CD14-positive monocyte (primary cell): ENCODE measurements at regions not wholly inside any gene's neighbourhood (a gene's known extent, or its start where the extent isn't known, plus 50 kb on each side); places are given as distances from the start of the nearest gene placed in this dataset.

Experiments
- DNase-seq, 3 donors: peaks; one replicate each; pipeline ENCODE4 v3.0.0-alpha.2; 2011 to 2022
- H2AFZ ChIP-seq: 2 replicates; pipeline ENCODE4 v1.6.0; 2012; ENCODE audit warnings: mild to moderate bottlenecking, low read depth, low read length, inconsistent platforms; ENCODE audit not compliant: insufficient read depth, poor library complexity, severe bottlenecking
- H3K27ac ChIP-seq, 2 donors: 1 replicate in 1 of 2; 2 replicates in 1 of 2; pipeline ENCODE4 v1.5.1; 2012 to 2013; ENCODE audit warnings: low read length in 2 of 2, control low read depth in 1 of 2, inconsistent platforms in 1 of 2, low read depth in 1 of 2, mild to moderate bottlenecking in 1 of 2
- H3K27me3 ChIP-seq, 2 donors: one replicate each; pipeline versions ENCODE4 v1.6.0 to v1.6.1; 2011 to 2013; ENCODE audit warnings: low read length in 2 of 2; ENCODE audit not compliant: control insufficient read depth in 2 of 2, insufficient read depth in 2 of 2
- H3K36me3 ChIP-seq, 2 donors: replicated peaks in 1 of 2; 1 replicate in 1 of 2; 2 replicates in 1 of 2; pipeline versions ENCODE4 v1.5.1 to v1.6.1; 2012 to 2013; ENCODE audit warnings: low read length in 2 of 2, control low read depth in 1 of 2, inconsistent platforms in 1 of 2, mild to moderate bottlenecking in 1 of 2; ENCODE audit not compliant: insufficient read depth in 2 of 2, control insufficient read depth in 1 of 2
- H3K4me1 ChIP-seq, 2 donors: 1 replicate in 1 of 2; 2 replicates in 1 of 2; pipeline versions ENCODE4 v1.5.1 to v1.6.1; 2012 to 2013; ENCODE audit warnings: low read length in 2 of 2, control low read depth in 1 of 2, inconsistent platforms in 1 of 2, mild to moderate bottlenecking in 1 of 2, moderate library complexity in 1 of 2; ENCODE audit not compliant: insufficient read depth in 2 of 2, control insufficient read depth in 1 of 2
- H3K4me2 ChIP-seq: replicated peaks from 2 replicates; pipeline ENCODE3; 2012; ENCODE audit warnings: low read length, moderate library complexity, mild to moderate bottlenecking; ENCODE audit not compliant: poor library complexity, severe bottlenecking; ENCODE audit errors: extremely low read depth
- H3K4me3 ChIP-seq, 3 experiments: fragments of 200-600 bp in 1 of 3; sonication (generic) in 1 of 3; replicated peaks in 1 of 3; 1 replicate in 2 of 3; 2 replicates in 1 of 3; pipeline ENCODE4 v1.5.1; 2011 to 2013; ENCODE audit warnings: low read length in 3 of 3, mild to moderate bottlenecking in 3 of 3, control low read depth in 2 of 3, low read depth in 2 of 3, inconsistent platforms in 1 of 3, moderate library complexity in 1 of 3
- H3K79me2 ChIP-seq: 2 replicates; pipeline ENCODE4 v1.6.0; 2012; ENCODE audit warnings: mild to moderate bottlenecking, control low read depth, inconsistent platforms, low read length, moderate library complexity; ENCODE audit not compliant: insufficient read depth
- H3K9ac ChIP-seq: 2 replicates; pipeline ENCODE4 v1.6.0; 2017; ENCODE audit warnings: low read length, mild to moderate bottlenecking; ENCODE audit not compliant: insufficient read depth, poor library complexity, severe bottlenecking
- H3K9me3 ChIP-seq, 2 donors: replicated peaks in 1 of 2; 1 replicate in 1 of 2; 2 replicates in 1 of 2; pipeline versions ENCODE4 v1.5.1 to v1.6.1; 2012 to 2013; ENCODE audit warnings: low read length in 2 of 2, control low read depth in 1 of 2; ENCODE audit not compliant: control insufficient read depth in 1 of 2, insufficient read depth in 1 of 2
- H4K20me1 ChIP-seq: 2 replicates; pipeline ENCODE4 v1.6.0; 2012; ENCODE audit warnings: mild to moderate bottlenecking, low read length, control low read depth, moderate library complexity; ENCODE audit not compliant: insufficient read depth
- H3K27ac Mint-ChIP-seq, 7 donors: one replicate each; pipeline ENCODE4 v1.8.0; 2020; ENCODE audit warnings: mild to moderate bottlenecking in 7 of 7, mixed read lengths in 7 of 7, moderate library complexity in 6 of 7, inconsistent platforms in 2 of 7
- H3K27me3 Mint-ChIP-seq, 3 donors: one replicate each; pipeline ENCODE4 v1.8.0; 2021 to 2022; ENCODE audit warnings: low read depth in 3 of 3, mild to moderate bottlenecking in 3 of 3, mixed read lengths in 3 of 3, moderate library complexity in 3 of 3, inconsistent platforms in 1 of 3
- H3K36me3 Mint-ChIP-seq, 2 donors: one replicate each; pipeline ENCODE4 v1.8.0; 2020; ENCODE audit warnings: mixed read lengths in 2 of 2, inconsistent platforms in 1 of 2, mild to moderate bottlenecking in 1 of 2
- H3K4me1 Mint-ChIP-seq: one replicate; pipeline ENCODE4 v1.8.0; 2020; ENCODE audit warnings: mild to moderate bottlenecking, mixed read lengths
- H3K4me3 Mint-ChIP-seq, 2 donors: one replicate each; pipeline ENCODE4 v1.8.0; 2020; ENCODE audit warnings: mild to moderate bottlenecking in 2 of 2, mixed read lengths in 2 of 2, moderate library complexity in 1 of 2
- H3K9me3 Mint-ChIP-seq, 7 donors: one replicate each; pipeline ENCODE4 v1.8.0; 2020 to 2022; ENCODE audit warnings: mixed read lengths in 7 of 7, mild to moderate bottlenecking in 6 of 7, moderate library complexity in 6 of 7, inconsistent platforms in 2 of 7
- CTCF ChIP-seq: fragments of 200-600 bp; IDR thresholded peaks from one replicate; pipeline ENCODE4 v1.8.0; 2022; ENCODE audit warnings: antibody characterized with exemption, mild to moderate bottlenecking
- WGBS: methylation state at CpG from one replicate; pipeline ENCODE4 v1.1.5; 2013; ENCODE audit warnings: missing lambda C conversion rate; ENCODE audit not compliant: insufficient coverage; 5-methylcytosine and 5-hydroxymethylcytosine counted together
- intact Hi-C, 2 donors: fragments of 100-400 bp; cut with micrococcal nuclease; formaldehyde crosslinking; loops; one replicate each; pipeline versions ENCODE4 v1.15.0 to v1.15.1; 2023

DNA sequence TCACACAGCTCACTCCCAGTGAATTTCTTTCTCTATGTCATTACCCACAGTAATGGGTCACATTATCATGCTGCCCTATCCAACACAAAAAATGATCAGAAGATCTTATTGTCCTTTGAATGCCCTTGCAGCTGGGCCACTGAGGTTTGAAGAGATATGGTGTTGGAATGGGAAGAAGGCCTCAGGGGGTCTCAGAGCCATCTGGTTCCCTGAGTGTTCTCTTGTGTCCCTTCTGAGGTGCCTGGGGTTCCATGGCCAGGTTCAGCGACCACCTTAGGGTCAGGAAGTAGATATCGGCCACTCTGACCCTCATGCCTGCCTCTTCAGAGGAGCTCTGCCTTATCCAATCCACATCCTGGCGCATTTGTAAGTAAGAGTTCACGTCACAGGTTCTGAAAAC lies 232.3 kb downstream of the TJP1 start:
- H3K27me3 Mint-ChIP-seq: peaks cover 0 to 11% (median 3%) of the 10 kb centered on the region in 3 donors
- no peak overlapping the region for H3K4me3 Mint-ChIP-seq
- no peak overlapping the region for H3K27ac Mint-ChIP-seq
- Histone ChIP-seq H3K27me3 (no peaks in the 10 kb centered on the region), H3K36me3 (no peaks in the 10 kb centered on the region), H3K4me3 (no peak overlapping the region), H3K4me2 (no peak overlapping the region), H3K27ac (no peak overlapping the region), H3K9me3 (no peaks in the 10 kb centered on the region), H3K79me2 (no peaks in the 10 kb centered on the region), H4K20me1 (no peaks in the 10 kb centered on the region), H2AFZ (no peak overlapping the region), H3K4me1 (no peaks in the 10 kb centered on the region), H3K9ac (no peak overlapping the region)
- intact Hi-C loops: loop anchor here in 1 of 2 donors (10.0 kb wide), 1 partner anchor 55 kb away; no protein-coding TSS in a partner anchor
- no peaks in the 10 kb centered on the region for H3K36me3 Mint-ChIP-seq
- no peak for DNase-seq
- peaks cover 0 to 11% (median 4%) of the 10 kb centered on the region in 7 donors for H3K9me3 Mint-ChIP-seq
- no peaks in the 10 kb centered on the region for H3K4me1 Mint-ChIP-seq
- 82% methylated on average over 3 of the region's 4 CpGs for WGBS
- TF ChIP-seq CTCF: no peak

DNA sequence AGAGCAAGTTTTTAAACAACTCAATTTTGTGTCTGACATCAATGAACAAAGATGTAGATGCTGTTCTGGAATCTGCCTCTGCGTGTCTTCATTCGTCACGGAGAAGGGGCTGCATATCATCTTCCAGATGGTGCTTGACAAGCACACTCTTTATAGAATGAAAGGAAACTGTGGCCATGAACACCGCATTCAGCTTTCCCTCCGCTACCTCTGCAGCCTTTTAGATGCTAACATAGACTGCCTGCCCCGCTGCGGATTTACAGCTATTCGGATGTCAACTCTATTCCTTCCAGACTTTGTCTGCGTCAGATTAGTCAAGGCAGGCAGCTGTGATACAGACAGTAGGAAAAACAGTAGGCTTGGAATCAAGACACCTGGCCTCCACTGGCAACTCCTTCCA lies 232.9 kb downstream of the TJP1 start:
- intact Hi-C loops: loop anchor here in 1 of 2 donors (10.0 kb wide), 1 partner anchor 55 kb away; no protein-coding TSS in a partner anchor
- Histone ChIP-seq H3K36me3 (no peaks in the 10 kb centered on the region), H3K9me3 (no peaks in the 10 kb centered on the region), H3K27me3 (no peaks in the 10 kb centered on the region), H3K4me3 (no peak overlapping the region), H2AFZ (no peak overlapping the region), H4K20me1 (no peaks in the 10 kb centered on the region), H3K9ac (no peak overlapping the region), H3K27ac (no peak overlapping the region), H3K4me2 (no peak overlapping the region), H3K79me2 (no peaks in the 10 kb centered on the region), H3K4me1 (no peaks in the 10 kb centered on the region)
- Mint-ChIP-seq H3K27me3 (peaks cover 0 to 11% (median 3%) of the 10 kb centered on the region in 3 donors), H3K27ac (peak overlapping the region in 1 of 7 donors; percentile 28), H3K36me3 (no peaks in the 10 kb centered on the region), H3K4me1 (no peaks in the 10 kb centered on the region), H3K9me3 (peaks cover 0 to 13% (median 3%) of the 10 kb centered on the region in 7 donors), H3K4me3 (no peak overlapping the region)
- no peak for TF ChIP-seq CTCF
- WGBS: 56% methylated on average over 9 of the region's 9 CpGs
- DNase-seq: no peak
